ENCODE measurements at regions not wholly inside any gene's neighbourhood (a gene's known extent, or its start where the extent isn't known, plus 50 kb on each side); places are given as distances from the start of the nearest gene placed in this dataset.
A peak's percentile ranks its signal among the peaks of the same experiment; 100 is the strongest.

DNA sequence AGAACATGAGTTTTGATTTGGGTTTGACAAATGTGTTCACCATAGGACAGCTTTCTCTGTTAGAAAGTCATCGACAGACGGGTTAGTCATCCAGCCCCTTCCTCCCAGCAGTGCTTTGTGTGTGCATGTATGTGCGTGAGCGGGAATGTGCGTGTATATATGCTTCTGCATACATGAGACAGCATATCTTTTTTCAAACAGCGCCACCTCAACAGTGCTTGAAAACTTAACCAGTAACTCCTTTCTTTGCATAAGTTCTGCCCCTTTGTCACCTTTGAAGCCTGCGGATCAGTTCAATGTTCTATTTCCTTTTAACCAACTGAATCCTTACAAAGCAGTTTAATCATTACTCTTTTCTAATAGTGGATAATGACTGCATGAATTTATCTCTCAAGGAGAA is 351.4 kb downstream of the LPIN1 start:
- TF ChIP-seq CTCF (conservative IDR thresholded peaks at IDR 0.05; ENCODE audit: low read length) (peak; percentile 63; the same call in 1 of the 2 replicates), EZH2phosphoT487 (IDR thresholded peaks at IDR 0.05; ENCODE audit: borderline replicate concordance, low read depth, low read length) (no peak)
